OCI-LY3 (cell line): ENCODE measurements at regions not wholly inside any gene's neighbourhood (a gene's known extent, or its start where the extent isn't known, plus 50 kb on each side); places are given as distances from the start of the nearest gene placed in this dataset.

Experiments
- H2AFZ ChIP-seq: fragments of 200-600, 300-600 bp; shearing (Covaris generic); 2 replicates; pipeline ENCODE4 v1.6.0; 2014; ENCODE audit warnings: antibody characterized with exemption, low read depth, low read length
- H3K27ac ChIP-seq: fragments of 200-600, 300-600 bp; sonication (generic); 2 replicates; pipeline ENCODE4 v1.5.1; 2014; ENCODE audit warnings: mild to moderate bottlenecking, low read length, moderate library complexity, mixed read lengths
- H3K27me3 ChIP-seq: fragments of 200-600, 300-600 bp; sonication (generic); 2 replicates; pipeline ENCODE4 v1.6.1; 2014; ENCODE audit warnings: low read depth, low read length, mixed read lengths
- H3K36me3 ChIP-seq: fragments of 200-600, 300-600 bp; sonication (generic); replicated peaks from 2 replicates; pipeline ENCODE3; 2014; ENCODE audit warnings: low read depth, low read length, mixed read lengths
- H3K4me1 ChIP-seq: fragments of 300-600, 200-600 bp; sonication (generic); 2 replicates; pipeline ENCODE4 v1.6.1; 2014; ENCODE audit warnings: low read length, mixed read lengths
- H3K4me2 ChIP-seq: fragments of 200-600, 300-600 bp; sonication (generic); 2 replicates; pipeline ENCODE4 v1.6.1; 2014; ENCODE audit warnings: low read length, mixed read lengths
- H3K4me3 ChIP-seq: fragments of 300-600, 200-600 bp; sonication (generic); 2 replicates; pipeline ENCODE4 v1.5.1; 2014; ENCODE audit warnings: antibody characterized with exemption, mild to moderate bottlenecking, low read length, moderate library complexity
- H3K79me2 ChIP-seq: fragments of 300-600, 200-600 bp; shearing (Covaris generic); 2 replicates; pipeline ENCODE4 v1.6.1; 2014; ENCODE audit warnings: mild to moderate bottlenecking, low read length, mixed read lengths
- H3K9ac ChIP-seq: fragments of 300-600, 200-600 bp; shearing (Covaris generic); 2 replicates; pipeline ENCODE4 v1.6.0; 2014; ENCODE audit warnings: mild to moderate bottlenecking, low read length, moderate library complexity
- H3K9me3 ChIP-seq: fragments of 200-600, 300-600 bp; shearing (Covaris generic); 2 replicates; pipeline ENCODE4 v1.6.1; 2014; ENCODE audit warnings: low read length, mixed read lengths; ENCODE audit not compliant: insufficient read depth
- H4K20me1 ChIP-seq: fragments of 200-600, 300-600 bp; sonication (generic); 2 replicates; pipeline ENCODE4 v1.6.1; 2016; ENCODE audit warnings: low read length, mixed read lengths; ENCODE audit not compliant: insufficient read depth
- EZH2phosphoT487 ChIP-seq: fragments of 200-600 bp; shearing (Covaris generic); IDR thresholded peaks from 2 replicates; pipeline ENCODE4 v1.6.1; 2018; ENCODE audit warnings: antibody characterized with exemption, mixed run types, low read depth
- TF ChIP-seq, protein P1 (sequence below): fragments of 200-600, 300-600 bp; sonication (generic); IDR thresholded peaks from 2 replicates; pipeline ENCODE4 v1.5.1; 2014; ENCODE audit warnings: antibody characterized with exemption, low read length, low read depth

DNA sequence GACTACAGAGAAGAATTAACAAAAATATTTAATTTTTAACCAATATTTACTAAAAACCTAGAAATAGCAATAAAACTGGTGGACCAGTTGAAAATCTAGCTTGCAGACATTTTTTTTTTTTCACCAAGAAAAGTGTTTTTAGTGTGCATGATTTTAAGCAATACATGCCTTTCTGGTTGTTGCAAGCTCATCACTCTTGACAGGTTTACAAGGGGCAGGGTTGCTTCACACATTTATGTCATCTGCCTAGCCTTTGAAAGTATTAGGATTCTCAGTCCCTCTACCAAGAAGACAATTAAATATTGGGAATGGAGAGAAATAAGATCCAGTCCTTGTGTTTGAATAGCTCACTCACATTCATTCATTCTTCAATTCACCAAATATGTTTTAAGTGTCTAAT is 53.8 kb upstream of the LYPLAL1 start:
- H3K4me3 ChIP-seq, result no peak overlapping the region
- H3K9ac ChIP-seq, result no peak overlapping the region
- no peaks in the 10 kb centered on the region for H3K36me3 ChIP-seq
- no peaks in the 10 kb centered on the region for H3K9me3 ChIP-seq
- TF ChIP-seq EZH2phosphoT487, result no peak
- TF ChIP-seq, protein P1, sequence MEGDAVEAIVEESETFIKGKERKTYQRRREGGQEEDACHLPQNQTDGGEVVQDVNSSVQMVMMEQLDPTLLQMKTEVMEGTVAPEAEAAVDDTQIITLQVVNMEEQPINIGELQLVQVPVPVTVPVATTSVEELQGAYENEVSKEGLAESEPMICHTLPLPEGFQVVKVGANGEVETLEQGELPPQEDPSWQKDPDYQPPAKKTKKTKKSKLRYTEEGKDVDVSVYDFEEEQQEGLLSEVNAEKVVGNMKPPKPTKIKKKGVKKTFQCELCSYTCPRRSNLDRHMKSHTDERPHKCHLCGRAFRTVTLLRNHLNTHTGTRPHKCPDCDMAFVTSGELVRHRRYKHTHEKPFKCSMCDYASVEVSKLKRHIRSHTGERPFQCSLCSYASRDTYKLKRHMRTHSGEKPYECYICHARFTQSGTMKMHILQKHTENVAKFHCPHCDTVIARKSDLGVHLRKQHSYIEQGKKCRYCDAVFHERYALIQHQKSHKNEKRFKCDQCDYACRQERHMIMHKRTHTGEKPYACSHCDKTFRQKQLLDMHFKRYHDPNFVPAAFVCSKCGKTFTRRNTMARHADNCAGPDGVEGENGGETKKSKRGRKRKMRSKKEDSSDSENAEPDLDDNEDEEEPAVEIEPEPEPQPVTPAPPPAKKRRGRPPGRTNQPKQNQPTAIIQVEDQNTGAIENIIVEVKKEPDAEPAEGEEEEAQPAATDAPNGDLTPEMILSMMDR, result no peak
- H2AFZ ChIP-seq, result no peak overlapping the region
- no peak overlapping the region for H3K4me2 ChIP-seq
- H3K27ac ChIP-seq, result no peak overlapping the region
- no peaks in the 10 kb centered on the region for H3K27me3 ChIP-seq
- no peaks in the 10 kb centered on the region for H3K4me1 ChIP-seq
- H3K79me2 ChIP-seq, result no peaks in the 10 kb centered on the region
- H4K20me1 ChIP-seq, result no peaks in the 10 kb centered on the region

DNA sequence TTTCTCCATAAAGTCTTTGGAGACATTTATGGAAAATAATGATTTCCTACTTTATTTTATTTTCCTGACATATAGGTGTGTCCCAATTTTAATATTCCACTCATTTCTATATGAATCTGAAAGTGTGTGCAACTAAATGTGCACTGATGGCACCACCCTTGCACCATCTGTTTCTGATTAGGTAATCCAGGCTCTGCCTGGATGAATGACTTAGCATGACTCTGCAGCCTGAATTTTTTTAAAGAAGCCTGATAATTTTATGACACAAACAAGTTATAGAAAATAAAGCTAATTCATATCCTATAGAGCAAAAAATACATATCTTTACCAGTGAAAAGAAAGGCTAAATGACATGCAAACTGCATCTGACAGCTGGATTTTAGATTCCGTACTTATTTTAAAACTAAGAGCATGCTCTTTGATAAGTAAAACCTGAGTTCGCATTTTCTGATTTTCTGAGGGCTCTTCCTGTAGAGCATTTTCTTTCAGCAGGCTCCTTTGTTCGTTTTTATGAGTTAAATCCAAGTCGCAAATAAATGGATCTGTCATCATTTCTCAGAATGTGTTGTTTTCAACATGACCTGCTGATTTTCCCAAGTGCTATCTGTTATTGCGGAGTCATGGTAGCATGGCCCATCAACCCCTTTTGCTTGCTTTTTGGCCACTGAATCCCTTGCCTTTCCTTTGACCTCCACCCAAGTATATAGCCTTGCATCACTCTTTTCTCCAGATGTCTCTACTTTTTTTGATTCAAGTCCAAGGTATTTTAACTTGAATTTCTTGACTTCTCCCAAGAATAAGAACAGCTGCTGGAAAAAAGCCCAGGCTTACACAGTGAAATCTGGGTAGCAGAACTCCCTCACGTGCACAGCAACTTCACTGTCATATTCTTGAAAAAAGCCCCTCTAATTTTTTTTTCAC is 52.8 kb upstream of the LYPLAL1 start:
- no peak overlapping the region for H3K9ac ChIP-seq

DNA sequence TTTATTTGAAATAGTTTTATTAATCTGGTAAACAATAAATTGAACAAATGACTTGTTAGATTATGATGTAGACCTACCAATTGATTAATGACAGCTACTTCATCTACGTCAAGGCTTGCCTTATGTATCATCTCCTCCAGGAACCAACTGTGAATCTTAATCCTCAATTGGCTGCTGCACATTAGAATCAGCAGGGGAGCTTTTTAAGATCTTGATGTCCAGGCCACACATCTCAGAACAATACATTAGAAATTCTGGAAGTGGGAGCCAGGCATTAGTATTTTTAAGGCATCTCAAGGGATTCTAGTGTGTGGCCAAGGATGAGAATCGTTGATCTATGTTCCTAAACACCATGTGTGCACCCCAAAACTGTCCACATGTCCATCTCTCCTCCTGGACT is 52.0 kb upstream of the LYPLAL1 start:
- no peak overlapping the region for H3K4me3 ChIP-seq
- no peak overlapping the region for H3K27ac ChIP-seq
- H3K9ac ChIP-seq, result no peak overlapping the region
- H4K20me1 ChIP-seq, result no peaks in the 10 kb centered on the region
- no peak overlapping the region for H2AFZ ChIP-seq
- H3K79me2 ChIP-seq, result no peaks in the 10 kb centered on the region
- no peaks in the 10 kb centered on the region for H3K27me3 ChIP-seq
- TF ChIP-seq, protein P1, result no peak
- TF ChIP-seq EZH2phosphoT487, result no peak
- H3K36me3 ChIP-seq, result no peaks in the 10 kb centered on the region
- no peak overlapping the region for H3K4me2 ChIP-seq
- H3K9me3 ChIP-seq, result no peaks in the 10 kb centered on the region
- no peaks in the 10 kb centered on the region for H3K4me1 ChIP-seq

More for the DNA sequence above, 52.8 kb upstream of the LYPLAL1 start:
- no peaks in the 10 kb centered on the region for H3K4me1 ChIP-seq
- TF ChIP-seq EZH2phosphoT487, result no peak
- TF ChIP-seq, protein P1, result no peak
- H3K79me2 ChIP-seq, result no peaks in the 10 kb centered on the region
- no peaks in the 10 kb centered on the region for H4K20me1 ChIP-seq
- H3K27ac ChIP-seq, result no peak overlapping the region
- no peaks in the 10 kb centered on the region for H3K9me3 ChIP-seq
- H3K4me2 ChIP-seq, result no peak overlapping the region
- H3K36me3 ChIP-seq, result no peaks in the 10 kb centered on the region
- no peaks in the 10 kb centered on the region for H3K27me3 ChIP-seq
- no peak overlapping the region for H2AFZ ChIP-seq
- H3K4me3 ChIP-seq, result no peak overlapping the region

DNA sequence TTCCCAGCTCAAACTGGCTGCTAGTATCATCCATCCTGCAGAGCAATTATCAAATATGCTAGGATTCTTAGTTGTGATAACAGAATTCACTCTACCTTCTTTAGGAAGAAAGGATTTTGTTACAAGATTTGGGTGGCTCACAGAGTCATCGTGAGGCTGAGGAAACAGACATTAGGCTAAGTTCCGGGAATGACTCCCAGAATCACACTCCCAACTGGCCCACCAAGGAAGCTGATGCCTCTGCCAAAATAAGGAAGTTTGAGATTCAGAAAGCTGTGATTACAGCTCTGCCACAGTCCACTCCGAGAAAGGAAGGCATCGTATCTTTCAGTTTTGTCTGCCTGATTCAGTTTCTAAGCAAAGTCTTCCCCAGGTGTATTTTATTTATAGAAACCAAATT is 50.6 kb upstream of the LYPLAL1 start:
- Histone ChIP-seq H3K4me3 (no peak overlapping the region), H2AFZ (no peak overlapping the region), H4K20me1 (no peaks in the 10 kb centered on the region), H3K36me3 (no peaks in the 10 kb centered on the region), H3K79me2 (no peaks in the 10 kb centered on the region), H3K27me3 (no peaks in the 10 kb centered on the region), H3K4me1 (no peaks in the 10 kb centered on the region), H3K27ac (no peak overlapping the region), H3K9me3 (no peaks in the 10 kb centered on the region), H3K9ac (no peak overlapping the region), H3K4me2 (no peak overlapping the region)
- TF ChIP-seq, protein P1, result no peak
- TF ChIP-seq EZH2phosphoT487, result no peak
